ENCODE measurements at regions not wholly inside any gene's neighbourhood (a gene's known extent, or its start where the extent isn't known, plus 50 kb on each side); places are given as distances from the start of the nearest gene placed in this dataset.

GRCh38 chr22:48025096-48025495, 1262.6 kb downstream of the TBC1D22A start:
- no peaks in the 10 kb centered on the region for H3K79me1 ChIP-seq (ENCODE audit: low read depth in 1 of 2, low read length in 2 of 2)
- CTCF ChIA-PET, result no interaction called here
- peaks cover 18% of the 10 kb centered on the region for H3K9me3 ChIP-seq (ENCODE audit: control insufficient read depth, insufficient read depth, low read length)
- intact Hi-C loops (cut with micrococcal nuclease), result no loop called here
- H3K4ac ChIP-seq (ENCODE audit: low read depth, low read length), result no peak overlapping the region
- no peak overlapping the region for H2AK5ac ChIP-seq (ENCODE audit: low read depth, low read length)
- no peak overlapping the region for H3K4me3 ChIP-seq (ENCODE audit: insufficient read depth, low read depth, low read length)
- no peak overlapping the region for H3K9ac ChIP-seq (ENCODE audit: low read depth, low read length)
- no CpG with 5 or more reads among the region's 2 CpGs for WGBS, 2 experiments (ENCODE audit: extremely low coverage in 2 of 2, insufficient read length in 1 of 2)
- POLR2A ChIA-PET (ENCODE audit: unreplicated experiment), result no interaction called here
- H4K5ac ChIP-seq (ENCODE audit: low read depth, low read length), result no peak overlapping the region
- H3K27me3 ChIP-seq (ENCODE audit: control insufficient read depth, insufficient read depth, low read length), result no peaks in the 10 kb centered on the region
- no peak overlapping the region for H3K23ac ChIP-seq (ENCODE audit: low read depth, low read length)
- TF ChIP-seq RCOR1 (IDR thresholded peaks at IDR 0.05; ENCODE audit: insufficient replicate concordance, low read length), result no peak
- no peak for TF ChIP-seq CTCF (conservative IDR thresholded peaks at IDR 0.05; ENCODE audit: low read depth, low read length)
- TF ChIP-seq SMC3 (IDR thresholded peaks at IDR 0.05; ENCODE audit: low read depth, low read length), result no peak
- TF ChIP-seq, protein P1, sequence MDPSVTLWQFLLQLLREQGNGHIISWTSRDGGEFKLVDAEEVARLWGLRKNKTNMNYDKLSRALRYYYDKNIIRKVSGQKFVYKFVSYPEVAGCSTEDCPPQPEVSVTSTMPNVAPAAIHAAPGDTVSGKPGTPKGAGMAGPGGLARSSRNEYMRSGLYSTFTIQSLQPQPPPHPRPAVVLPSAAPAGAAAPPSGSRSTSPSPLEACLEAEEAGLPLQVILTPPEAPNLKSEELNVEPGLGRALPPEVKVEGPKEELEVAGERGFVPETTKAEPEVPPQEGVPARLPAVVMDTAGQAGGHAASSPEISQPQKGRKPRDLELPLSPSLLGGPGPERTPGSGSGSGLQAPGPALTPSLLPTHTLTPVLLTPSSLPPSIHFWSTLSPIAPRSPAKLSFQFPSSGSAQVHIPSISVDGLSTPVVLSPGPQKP (IDR thresholded peaks at IDR 0.05; ENCODE audit: borderline replicate concordance, low read depth, low read length), result no peak
- TF ChIP-seq MXI1 (IDR thresholded peaks at IDR 0.05; ENCODE audit: borderline replicate concordance, low read depth, low read length), result no peak
- TF ChIP-seq NFE2L2 (IDR thresholded peaks at IDR 0.05; ENCODE audit: low read depth, low read length), result no peak
- no peak overlapping the region for H4K91ac ChIP-seq (ENCODE audit: insufficient read depth, low read depth, low read length)
- BruUV-seq (replicated peaks), result no TSS peak
- no peak overlapping the region for H2BK120ac ChIP-seq (ENCODE audit: low read depth, low read length)
- no peaks in the 10 kb centered on the region for H3K36me3 ChIP-seq (ENCODE audit: control insufficient read depth, insufficient read depth, low read length)
- dilution Hi-C loops (cut with HindIII; ENCODE audit: low sequenced_read_pairs, unreplicated experiment), result no loop called here
- no peak overlapping the region for H2AK9ac ChIP-seq (replicated peaks; ENCODE audit: low read depth, low read length, poor library complexity)
- no peak overlapping the region for H3K27ac ChIP-seq (ENCODE audit: insufficient read depth, low read length)
- in situ Hi-C loops (cut with MboI; ENCODE audit: low sequenced_read_pairs), result no loop called here
- H3K18ac ChIP-seq (ENCODE audit: low read depth, low read length), result no peak overlapping the region
- DNase-seq (no peak), ATAC-seq (ENCODE audit: low read depth) (no peak)
- no peaks in the 10 kb centered on the region for H3K9me1 ChIP-seq (ENCODE audit: insufficient read depth, low read length)
- H2BK15ac ChIP-seq (ENCODE audit: low read depth, low read length), result no peak overlapping the region
- no peak overlapping the region for H4K8ac ChIP-seq (ENCODE audit: low read depth in 2 of 2, low read length in 2 of 2)
- no peak overlapping the region for H2BK5ac ChIP-seq (ENCODE audit: low read depth, low read length, poor library complexity, severe bottlenecking)
- no peak overlapping the region for H2BK20ac ChIP-seq (ENCODE audit: low read depth, low read length)
- no peak overlapping the region for H3K56ac ChIP-seq (ENCODE audit: extremely low read depth, insufficient read depth, low read length)
- H4K20me1 ChIP-seq (ENCODE audit: insufficient read depth, low read length), result no peaks in the 10 kb centered on the region
- H3K4me1 ChIP-seq (ENCODE audit: control insufficient read depth, insufficient read depth, low read length), result no peaks in the 10 kb centered on the region
- H2AFZ ChIP-seq (replicated peaks; ENCODE audit: low read length, poor library complexity), result no peak overlapping the region
- no peak overlapping the region for H3K4me2 ChIP-seq (ENCODE audit: low read depth, low read length)
- H3K14ac ChIP-seq (replicated peaks; ENCODE audit: low read depth, low read length), result no peak overlapping the region

Data from IMR-90 (cell line).